T1000 (cell line): ENCODE measurements at regions not wholly inside any gene's neighbourhood (a gene's known extent, or its start where the extent isn't known, plus 50 kb on each side); places are given as distances from the start of the nearest gene placed in this dataset.

ENCODE experiments used
- DNase-seq: peaks from one replicate; lab custom pipeline; 2025; ENCODE audit warnings: mixed read lengths; lab: John Stamatoyannopoulos, UW

- no peak for DNase-seq
Measured at GRCh38 chr12:16685107-16685506, 79.1 kb upstream of the LMO3 start.

GRCh38 chr12:16681196-16681595, 75.2 kb upstream of the LMO3 start:
- DNase-seq, result no peak

DNA sequence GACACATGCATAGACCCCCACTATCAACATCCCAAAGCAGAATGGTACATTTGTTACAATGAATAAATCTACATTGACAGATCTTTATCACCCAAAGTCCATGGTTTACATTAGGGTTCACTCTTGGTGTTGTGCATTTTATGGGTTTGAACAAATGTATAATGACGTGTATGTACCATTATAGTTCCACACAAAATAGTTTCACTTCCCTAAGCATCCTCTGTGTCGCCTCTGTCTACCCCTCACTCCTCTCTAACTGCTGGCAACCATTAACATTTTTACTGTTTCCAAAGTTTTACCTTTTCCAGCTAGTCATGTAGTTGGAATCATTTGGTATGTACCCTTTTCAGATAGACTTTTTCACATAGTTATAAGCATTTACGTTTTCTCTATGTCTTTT, 69.5 kb upstream of the LMO3 start:
- DNase-seq, result no peak

GRCh38 chr12:16674885-16675284, 68.9 kb upstream of the LMO3 start:
- no peak for DNase-seq

DNA sequence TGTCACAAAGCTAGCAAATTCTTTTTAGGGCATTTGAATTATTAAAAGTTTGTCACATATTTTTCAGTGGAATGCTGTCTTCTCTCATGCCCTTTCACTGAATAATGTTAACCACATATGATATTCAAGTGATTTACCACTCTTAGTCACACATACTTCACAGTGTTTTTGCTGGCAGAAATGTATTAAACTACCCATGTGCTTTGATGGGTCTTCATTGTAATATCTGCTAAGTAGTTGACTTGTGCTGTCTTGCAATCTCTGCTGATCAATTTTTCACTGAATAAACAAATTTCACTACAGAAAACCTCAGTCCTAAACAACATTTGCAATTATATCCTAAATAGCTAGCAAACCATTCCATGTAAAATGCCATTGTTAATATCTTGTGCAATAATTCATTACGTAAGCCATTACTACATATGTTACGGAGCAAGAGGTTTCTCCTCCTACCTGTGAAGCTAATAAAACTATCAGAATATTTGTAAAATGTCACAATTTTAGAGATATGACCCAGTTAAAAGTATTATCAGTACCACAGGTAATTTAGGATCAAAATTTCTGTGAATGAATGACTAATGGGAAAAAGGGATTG, 64.6 kb upstream of the LMO3 start:
- DNase-seq, result no peak

DNA sequence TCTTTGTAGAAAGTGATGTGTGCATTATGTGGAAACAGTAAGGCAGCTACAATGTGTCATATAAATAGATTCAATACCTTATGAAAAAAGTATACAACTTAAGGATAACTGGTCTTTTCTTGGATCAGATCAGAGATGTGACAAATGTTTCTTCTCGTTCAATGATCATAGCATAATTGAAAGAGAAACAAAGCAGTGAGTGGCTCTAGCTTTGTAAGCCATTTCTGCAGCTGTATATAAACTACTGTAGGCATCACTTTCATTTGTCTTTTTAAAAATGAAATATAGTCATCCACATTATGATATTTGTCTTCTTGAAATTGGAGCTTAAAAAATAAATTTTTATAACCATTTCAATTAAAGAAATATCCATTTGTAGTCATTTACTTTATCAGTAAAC, 63.8 kb upstream of the LMO3 start:
- no peak for DNase-seq

DNA sequence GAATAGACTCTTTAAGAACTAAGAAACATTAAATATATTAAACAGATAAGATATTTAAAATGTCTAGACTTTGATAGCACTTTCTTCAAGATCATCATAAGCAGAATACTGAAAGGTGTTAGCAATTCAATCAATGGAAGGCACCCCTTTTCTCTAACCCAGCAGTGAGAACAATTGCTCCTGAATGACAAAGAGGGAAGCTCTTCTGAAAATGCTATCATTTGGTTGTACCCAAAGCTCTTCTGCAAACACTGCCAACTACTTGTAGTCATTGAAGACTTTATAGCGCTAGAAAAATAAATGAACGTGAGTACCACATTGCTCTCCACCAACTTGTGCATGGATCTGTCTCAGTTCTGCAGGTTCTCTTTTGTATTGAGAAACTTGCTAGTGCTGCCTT, 62.2 kb upstream of the LMO3 start:
- DNase-seq, result no peak

- no peak for DNase-seq
Measured at GRCh38 chr12:16658699-16659098, 52.7 kb upstream of the LMO3 start.
